GM18511 (cell line): ENCODE measurements at regions not wholly inside any gene's neighbourhood (a gene's known extent, or its start where the extent isn't known, plus 50 kb on each side); places are given as distances from the start of the nearest gene placed in this dataset.

Source experiments
- ATAC-seq: cut with Tn5 transposase; IDR thresholded peaks from one replicate; pipeline ENCODE4 v1.9.1; 2021; ENCODE audit warnings: mild to moderate bottlenecking, moderate library complexity; ENCODE audit not compliant: unreplicated experiment

- no peak for ATAC-seq
Measured at GRCh38 chr11:105236664-105237063, 97.1 kb upstream of the CARD18 start.

- no peak for ATAC-seq
Measured at GRCh38 chr11:105233285-105233684, 93.7 kb upstream of the CARD18 start.

GRCh38 chr11:105232021-105232420 lies 92.5 kb upstream of the CARD18 start:
- ATAC-seq, result no peak

- no peak for ATAC-seq
Measured at GRCh38 chr11:105230586-105230985, 91.0 kb upstream of the CARD18 start.

GRCh38 chr11:105229761-105230160 lies 90.2 kb upstream of the CARD18 start:
- no peak for ATAC-seq

- no peak for ATAC-seq
Measured at GRCh38 chr11:105229257-105229656, 89.7 kb upstream of the CARD18 start.

GRCh38 chr11:105227363-105227762 lies 87.8 kb upstream of the CARD18 start:
- ATAC-seq, result no peak

GRCh38 chr11:105226766-105227165 lies 87.2 kb upstream of the CARD18 start:
- ATAC-seq, result no peak

- no peak for ATAC-seq
Measured at GRCh38 chr11:105226091-105226490, 86.5 kb upstream of the CARD18 start.

GRCh38 chr11:105224482-105225253 lies 85.1 kb upstream of the CARD18 start:
- no peak for ATAC-seq

- ATAC-seq, result no peak
Measured at GRCh38 chr11:105220121-105220520, 80.6 kb upstream of the CARD18 start.

- ATAC-seq, result no peak
Measured at GRCh38 chr11:105219670-105220069, 80.1 kb upstream of the CARD18 start.

GRCh38 chr11:105219269-105219668 lies 79.7 kb upstream of the CARD18 start:
- no peak for ATAC-seq

- ATAC-seq, result no peak
Measured at GRCh38 chr11:105215528-105215927, 76.0 kb upstream of the CARD18 start.

GRCh38 chr11:105211806-105212554 lies 72.4 kb upstream of the CARD18 start:
- ATAC-seq, result no peak

GRCh38 chr11:105208019-105208418 lies 68.5 kb upstream of the CARD18 start:
- ATAC-seq, result no peak

- ATAC-seq, result no peak
Measured at GRCh38 chr11:105206633-105207032, 67.1 kb upstream of the CARD18 start.

- no peak for ATAC-seq
Measured at GRCh38 chr11:105204636-105205035, 65.1 kb upstream of the CARD18 start.

GRCh38 chr11:105203569-105204240 lies 64.1 kb upstream of the CARD18 start:
- ATAC-seq, result no peak

GRCh38 chr11:105202844-105203548 lies 63.4 kb upstream of the CARD18 start:
- no peak for ATAC-seq

GRCh38 chr11:105202422-105202821 lies 62.9 kb upstream of the CARD18 start:
- no peak for ATAC-seq
